B cell (primary cell): ENCODE measurements at regions not wholly inside any gene's neighbourhood (a gene's known extent, or its start where the extent isn't known, plus 50 kb on each side); places are given as distances from the start of the nearest gene placed in this dataset.

Experiments
- ATAC-seq: fragments of 200-7000 bp; cut with Tn5 transposase; one replicate; pipeline ENCODE4 v1.10.0; 2021; ENCODE audit warnings: low read depth, mild to moderate bottlenecking, moderate number of reproducible peaks, moderate library complexity
- CTCF ChIA-PET: fragments of 350-600 bp; sonication (Branson Sonifier 250); formaldehyde crosslinking; loops from one replicate; lab custom pipeline; 2021; ENCODE audit warnings: antibody characterized with exemption, inconsistent platforms; lab: Charles Lee
- POLR2A ChIA-PET: fragments of 350-600 bp; sonication (Branson Sonifier 250); formaldehyde crosslinking; loops from one replicate; lab custom pipeline; 2021; ENCODE audit warnings: antibody characterized with exemption; lab: Charles Lee
- DNase-seq: peaks from one replicate; pipeline ENCODE4 v3.0.0; 2013
- H2AFZ ChIP-seq: 2 replicates; pipeline ENCODE4 v1.6.1; 2012; ENCODE audit warnings: mild to moderate bottlenecking, low read depth, low read length; ENCODE audit not compliant: insufficient read depth, poor library complexity, severe bottlenecking
- H3K27ac ChIP-seq, 2 donors: 1 replicate in 1 of 2; 2 replicates in 1 of 2; pipeline ENCODE4 v1.5.1; 2012 to 2013; ENCODE audit warnings: low read length in 2 of 2, mild to moderate bottlenecking in 2 of 2, moderate library complexity in 1 of 2
- H3K27me3 ChIP-seq, 4 experiments: fragments of 200-600 bp in 1 of 4; sonication (generic) in 1 of 4; replicated peaks in 1 of 4; 1 replicate in 2 of 4; 2 replicates in 2 of 4; pipeline versions ENCODE4 v1.6.1 to v1.7.0; 2013 to 2016; ENCODE audit warnings: low read length in 3 of 4, mild to moderate bottlenecking in 2 of 4, mixed read lengths in 1 of 4, moderate library complexity in 1 of 4; ENCODE audit not compliant: insufficient read depth in 4 of 4, control insufficient read depth in 3 of 4; ENCODE audit errors: control extremely low read depth in 1 of 4
- H3K36me3 ChIP-seq, 2 experiments: replicated peaks in 1 of 2; 1 replicate in 1 of 2; 2 replicates in 1 of 2; pipeline versions ENCODE4 v1.6.1 to v1.7.1; 2013; ENCODE audit warnings: low read length in 1 of 2; ENCODE audit not compliant: insufficient read depth in 2 of 2, control insufficient read depth in 1 of 2; ENCODE audit errors: control extremely low read depth in 1 of 2, extremely low read depth in 1 of 2
- H3K4me1 ChIP-seq, 2 donors: fragments of 200-600 bp in 1 of 2; sonication (generic) in 1 of 2; 1 replicate in 1 of 2; 2 replicates in 1 of 2; pipeline versions ENCODE4 v1.5.1 to v1.6.1; 2013 to 2017; ENCODE audit warnings: low read length in 2 of 2; ENCODE audit not compliant: control insufficient read depth in 2 of 2, insufficient read depth in 2 of 2
- H3K4me2 ChIP-seq: replicated peaks from 2 replicates; pipeline ENCODE3; 2012; ENCODE audit warnings: mild to moderate bottlenecking, low read depth, low read length; ENCODE audit not compliant: poor library complexity, severe bottlenecking
- H3K4me3 ChIP-seq, 5 experiments: fragments of 200-600 bp in 1 of 5; sonication (generic) in 1 of 5; 1 replicate in 3 of 5; 2 replicates in 2 of 5; pipeline versions ENCODE4 v1.5.1 to v1.7.0; 2011 to 2016; ENCODE audit warnings: low read length in 4 of 5, mild to moderate bottlenecking in 4 of 5, low read depth in 2 of 5, control low read depth in 1 of 5, moderate library complexity in 1 of 5; ENCODE audit not compliant: insufficient read depth in 1 of 5; ENCODE audit errors: control extremely low read depth in 1 of 5, extremely low read depth in 1 of 5
- H3K79me2 ChIP-seq: fragments of 200-600 bp; sonication (generic); one replicate; pipeline ENCODE4 v1.6.0; 2016; ENCODE audit warnings: low read length; ENCODE audit not compliant: control insufficient read depth, insufficient read depth
- H3K9ac ChIP-seq: fragments of 200-600 bp; sonication (generic); 2 replicates; pipeline ENCODE4 v1.6.1; 2017; ENCODE audit warnings: mild to moderate bottlenecking, low read length, moderate library complexity
- H3K9me3 ChIP-seq, 3 donors: one replicate each; pipeline versions ENCODE4 v1.6.1 to v1.7.1; 2013; ENCODE audit warnings: low read length in 2 of 3; ENCODE audit not compliant: control insufficient read depth in 2 of 3, insufficient read depth in 1 of 3; ENCODE audit errors: control extremely low read depth in 1 of 3
- H4K20me1 ChIP-seq: 2 replicates; pipeline ENCODE4 v1.6.0; 2012; ENCODE audit warnings: mild to moderate bottlenecking, low read length; ENCODE audit not compliant: insufficient read depth, control insufficient read depth, poor library complexity, severe bottlenecking
- H3K27ac Mint-ChIP-seq: one replicate; pipeline ENCODE4 v1.8.0; 2021; ENCODE audit warnings: mixed read lengths
- H3K27me3 Mint-ChIP-seq: one replicate; pipeline ENCODE4 v1.8.0; 2021; ENCODE audit warnings: mixed read lengths
- H3K4me1 Mint-ChIP-seq: one replicate; pipeline ENCODE4 v1.8.0; 2021; ENCODE audit warnings: mixed read lengths
- H3K4me3 Mint-ChIP-seq: one replicate; pipeline ENCODE4 v1.8.0; 2021; ENCODE audit warnings: mixed read lengths
- H3K9me3 Mint-ChIP-seq: one replicate; pipeline ENCODE4 v1.8.0; 2022; ENCODE audit warnings: mixed read lengths; ENCODE audit not compliant: insufficient read depth
- EZH2 ChIP-seq: IDR thresholded peaks from 2 replicates; pipeline ENCODE4 v1.6.1; 2012; ENCODE audit warnings: borderline replicate concordance, low read depth, mild to moderate bottlenecking, moderate library complexity, low read length; ENCODE audit not compliant: insufficient read depth, poor library complexity, severe bottlenecking
- WGBS: methylation state at CpG from one replicate; pipeline ENCODE4 v1.1.5; 2013; ENCODE audit warnings: missing lambda C conversion rate; ENCODE audit not compliant: insufficient coverage; 5-methylcytosine and 5-hydroxymethylcytosine counted together
- intact Hi-C: fragments of 100-400 bp; cut with micrococcal nuclease; formaldehyde crosslinking; loops from one replicate; pipeline ENCODE4 v1.10.0; 2022
- TF ChIP-seq, protein P1 (sequence below): fragments of 200-600 bp; IDR thresholded peaks from one replicate; pipeline ENCODE4 v1.8.0; 2022; ENCODE audit warnings: antibody characterized with exemption, mild to moderate bottlenecking

DNA sequence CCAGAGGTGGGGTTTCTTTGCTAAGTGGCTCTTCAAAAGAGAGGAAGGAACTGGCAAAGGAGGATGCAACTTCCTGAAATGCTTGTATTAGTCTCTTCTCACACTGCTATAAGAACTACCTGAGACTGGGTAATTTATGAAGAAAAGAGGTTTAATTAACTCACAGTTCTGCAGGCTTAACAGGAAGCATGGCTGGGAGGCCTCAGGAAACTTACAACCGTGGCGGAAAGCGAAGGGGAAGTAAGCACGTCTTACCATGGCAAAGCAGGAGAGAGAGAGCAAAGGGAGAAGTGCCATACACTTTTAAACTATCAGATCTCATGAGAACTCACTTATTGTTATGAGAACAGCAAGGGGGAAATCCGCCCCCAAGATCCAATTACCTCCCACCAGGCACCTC is 505.7 kb downstream of the ZNF674 start:
- no peak for TF ChIP-seq EZH2
- TF ChIP-seq, protein P1, sequence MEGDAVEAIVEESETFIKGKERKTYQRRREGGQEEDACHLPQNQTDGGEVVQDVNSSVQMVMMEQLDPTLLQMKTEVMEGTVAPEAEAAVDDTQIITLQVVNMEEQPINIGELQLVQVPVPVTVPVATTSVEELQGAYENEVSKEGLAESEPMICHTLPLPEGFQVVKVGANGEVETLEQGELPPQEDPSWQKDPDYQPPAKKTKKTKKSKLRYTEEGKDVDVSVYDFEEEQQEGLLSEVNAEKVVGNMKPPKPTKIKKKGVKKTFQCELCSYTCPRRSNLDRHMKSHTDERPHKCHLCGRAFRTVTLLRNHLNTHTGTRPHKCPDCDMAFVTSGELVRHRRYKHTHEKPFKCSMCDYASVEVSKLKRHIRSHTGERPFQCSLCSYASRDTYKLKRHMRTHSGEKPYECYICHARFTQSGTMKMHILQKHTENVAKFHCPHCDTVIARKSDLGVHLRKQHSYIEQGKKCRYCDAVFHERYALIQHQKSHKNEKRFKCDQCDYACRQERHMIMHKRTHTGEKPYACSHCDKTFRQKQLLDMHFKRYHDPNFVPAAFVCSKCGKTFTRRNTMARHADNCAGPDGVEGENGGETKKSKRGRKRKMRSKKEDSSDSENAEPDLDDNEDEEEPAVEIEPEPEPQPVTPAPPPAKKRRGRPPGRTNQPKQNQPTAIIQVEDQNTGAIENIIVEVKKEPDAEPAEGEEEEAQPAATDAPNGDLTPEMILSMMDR: no peak
- no peak overlapping the region for H3K9ac ChIP-seq
- DNase-seq (no peak), ATAC-seq (no peak)
- H3K4me3 Mint-ChIP-seq: no peak overlapping the region
- intact Hi-C loops: no loop called here
- no peaks in the 10 kb centered on the region for H4K20me1 ChIP-seq
- H3K36me3 ChIP-seq: no peaks in the 10 kb centered on the region
- H3K27me3 Mint-ChIP-seq: no peaks in the 10 kb centered on the region
- H3K27ac Mint-ChIP-seq: no peak overlapping the region
- H3K4me3 ChIP-seq: no peak overlapping the region
- no peaks in the 10 kb centered on the region for H3K4me1 Mint-ChIP-seq
- WGBS: no CpG with 5 or more reads among the region's 5 CpGs
- no peaks in the 10 kb centered on the region for H3K4me1 ChIP-seq
- no peak overlapping the region for H3K4me2 ChIP-seq
- no peaks in the 10 kb centered on the region for H3K27me3 ChIP-seq
- ChIA-PET CTCF (no interaction called here), POLR2A (no interaction called here)
- H3K9me3 ChIP-seq: peaks cover 0 to 6% (median 0%) of the 10 kb centered on the region in 3 donors
- no peak overlapping the region for H2AFZ ChIP-seq
- no peak overlapping the region for H3K27ac ChIP-seq
- H3K79me2 ChIP-seq: no peaks in the 10 kb centered on the region
- H3K9me3 Mint-ChIP-seq: peaks cover 4% of the 10 kb centered on the region

GRCh38 chrX:46036508-46036907 is 508.7 kb downstream of the ZNF674 start:
- no peak overlapping the region for H3K4me3 Mint-ChIP-seq
- no peak overlapping the region for H3K27ac Mint-ChIP-seq
- ChIA-PET POLR2A (no interaction called here), CTCF (no interaction called here)
- Histone ChIP-seq H3K27ac (no peak overlapping the region), H4K20me1 (no peaks in the 10 kb centered on the region), H3K4me3 (no peak overlapping the region), H3K4me2 (no peak overlapping the region), H3K9ac (no peak overlapping the region), H3K4me1 (no peaks in the 10 kb centered on the region), H3K79me2 (no peaks in the 10 kb centered on the region), H3K9me3 (peaks cover 0 to 3% (median 0%) of the 10 kb centered on the region in 3 donors), H3K27me3 (no peaks in the 10 kb centered on the region), H2AFZ (no peak overlapping the region), H3K36me3 (no peaks in the 10 kb centered on the region)
- H3K27me3 Mint-ChIP-seq: no peaks in the 10 kb centered on the region
- no peaks in the 10 kb centered on the region for H3K4me1 Mint-ChIP-seq
- intact Hi-C loops: no loop called here
- TF ChIP-seq EZH2: no peak
- TF ChIP-seq, protein P1: no peak
- peaks cover 2% of the 10 kb centered on the region for H3K9me3 Mint-ChIP-seq
- no peak for ATAC-seq
- WGBS: no CpG with 5 or more reads among the region's 1 CpG
- DNase-seq: no peak
